ENCODE measurements at regions not wholly inside any gene's neighbourhood (a gene's known extent, or its start where the extent isn't known, plus 50 kb on each side); places are given as distances from the start of the nearest gene placed in this dataset.

DNA sequence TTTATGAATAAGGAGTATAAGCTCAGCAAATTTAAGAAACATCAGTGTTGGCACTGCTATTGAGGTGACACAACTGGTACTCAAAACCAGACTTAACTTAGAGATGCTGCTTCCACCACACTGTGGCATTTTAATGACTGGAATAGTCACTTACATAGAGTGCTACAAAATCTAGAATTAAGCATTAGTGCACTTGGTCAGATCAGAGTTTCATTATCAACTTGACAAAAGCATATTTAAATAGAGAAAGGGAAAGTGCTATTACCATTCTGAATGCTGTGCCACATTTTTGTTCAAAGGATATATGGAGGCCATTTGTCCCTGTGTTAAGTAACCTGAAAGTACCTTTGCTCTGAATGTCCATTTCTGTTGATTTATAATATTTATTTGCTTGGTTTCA lies 800.7 kb upstream of the ALCAM start:
- DNase-seq (ENCODE audit: low spot score) = no peak
- TF ChIP-seq CTCF (IDR thresholded peaks at IDR 0.05; ENCODE audit: extremely low read depth, missing control alignments) = no peak

DNA sequence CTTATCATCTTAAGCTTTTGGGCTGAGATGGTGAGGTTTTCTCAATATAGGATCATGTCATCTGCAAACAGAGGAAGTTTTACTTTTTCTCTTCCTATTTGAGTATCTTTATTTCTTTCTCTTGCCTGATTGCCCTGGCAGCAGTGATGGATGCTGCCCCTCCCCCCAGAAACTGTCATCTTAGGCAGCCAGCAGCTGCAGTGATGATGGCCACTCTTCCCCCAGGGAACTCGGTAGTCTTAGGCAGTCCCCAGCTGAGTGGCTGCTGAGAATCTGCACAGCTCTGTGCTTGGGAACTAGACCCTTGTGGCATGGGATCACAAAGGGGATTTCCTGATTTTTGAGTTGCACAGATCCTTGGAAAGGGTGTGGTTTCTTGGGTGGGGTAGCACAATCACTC lies 791.1 kb upstream of the ALCAM start:
- TF ChIP-seq CTCF (IDR thresholded peaks at IDR 0.05; ENCODE audit: extremely low read depth, missing control alignments) = no peak
- DNase-seq (ENCODE audit: low spot score) = no peak

DNA sequence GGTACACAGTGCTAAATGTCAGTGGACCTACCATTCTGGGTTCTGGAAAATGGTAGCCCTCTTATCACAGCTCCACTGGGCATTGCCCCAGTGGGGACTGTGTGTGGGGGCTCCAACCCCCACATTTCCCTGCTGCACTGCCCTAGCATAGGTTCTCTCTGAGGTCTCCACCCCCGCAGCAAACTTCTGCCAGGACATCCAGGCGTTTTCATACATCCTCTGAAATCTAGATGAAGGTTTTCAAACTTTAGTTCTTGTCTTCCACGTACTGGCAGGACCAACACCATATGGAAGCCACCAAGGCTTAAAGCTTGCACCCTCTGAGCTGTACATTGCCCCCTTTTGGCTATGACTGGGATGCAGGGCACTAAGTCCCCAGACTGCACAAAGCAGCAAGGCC lies 788.2 kb upstream of the ALCAM start:
- no peak for DNase-seq (ENCODE audit: low spot score)

DNA sequence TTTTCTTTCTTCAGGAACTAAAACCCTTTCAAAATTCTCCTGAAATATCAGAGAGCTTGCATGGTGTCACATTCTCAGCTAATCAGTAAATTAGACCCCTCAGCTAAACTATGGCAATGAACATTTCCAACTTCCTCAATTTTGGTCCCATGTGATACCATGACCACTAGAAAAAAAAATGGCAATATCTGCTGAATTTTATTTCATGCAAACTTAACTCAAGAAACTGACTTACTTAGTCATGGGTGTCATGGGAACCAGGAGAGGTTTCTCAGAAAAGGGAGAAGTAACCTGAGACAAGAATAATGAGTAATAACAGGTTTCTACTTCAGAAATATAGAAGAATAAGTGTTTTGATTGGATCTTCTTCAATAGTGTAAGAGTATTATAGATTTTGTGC lies 784.6 kb upstream of the ALCAM start:
- DNase-seq (ENCODE audit: low spot score) = no peak
- TF ChIP-seq CTCF (IDR thresholded peaks at IDR 0.05; ENCODE audit: extremely low read depth, missing control alignments) = no peak

More for the DNA sequence above, 788.2 kb upstream of the ALCAM start:
- no peak for TF ChIP-seq CTCF (IDR thresholded peaks at IDR 0.05; ENCODE audit: extremely low read depth, missing control alignments)

- DNase-seq (ENCODE audit: low spot score) = no peak
- no peak for TF ChIP-seq CTCF (IDR thresholded peaks at IDR 0.05; ENCODE audit: extremely low read depth, missing control alignments)
Observed at GRCh38 chr3:104584682-104585081, 782.0 kb upstream of the ALCAM start.

GRCh38 chr3:104586344-104586743 lies 780.4 kb upstream of the ALCAM start:
- TF ChIP-seq CTCF (IDR thresholded peaks at IDR 0.05; ENCODE audit: extremely low read depth, missing control alignments) = no peak
- no peak for DNase-seq (ENCODE audit: low spot score)

DNA sequence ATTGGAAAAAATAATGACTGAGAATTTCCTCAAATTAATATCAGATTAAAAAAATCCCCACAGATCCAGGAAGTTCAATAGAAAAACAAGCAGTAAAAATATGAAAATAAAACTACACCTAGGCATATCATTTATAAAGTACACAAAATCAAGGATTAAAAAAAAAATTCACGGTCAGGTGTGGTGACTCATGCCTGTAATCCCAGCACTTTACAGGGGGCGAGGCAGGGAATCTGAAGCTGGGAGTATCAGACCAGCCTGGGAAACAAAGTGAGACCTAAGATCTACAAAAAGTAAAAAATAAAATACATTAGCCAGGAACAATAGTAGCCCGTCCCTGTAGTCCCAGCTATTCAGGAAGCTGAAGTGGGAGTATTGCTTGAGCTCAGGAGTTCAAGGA lies 778.3 kb upstream of the ALCAM start:
- DNase-seq (ENCODE audit: low spot score) = no peak
- no peak for TF ChIP-seq CTCF (IDR thresholded peaks at IDR 0.05; ENCODE audit: extremely low read depth, missing control alignments)

Measured in GM20000 (cell line).